ENCODE measurements at regions not wholly inside any gene's neighbourhood (a gene's known extent, or its start where the extent isn't known, plus 50 kb on each side); places are given as distances from the start of the nearest gene placed in this dataset.

DNA sequence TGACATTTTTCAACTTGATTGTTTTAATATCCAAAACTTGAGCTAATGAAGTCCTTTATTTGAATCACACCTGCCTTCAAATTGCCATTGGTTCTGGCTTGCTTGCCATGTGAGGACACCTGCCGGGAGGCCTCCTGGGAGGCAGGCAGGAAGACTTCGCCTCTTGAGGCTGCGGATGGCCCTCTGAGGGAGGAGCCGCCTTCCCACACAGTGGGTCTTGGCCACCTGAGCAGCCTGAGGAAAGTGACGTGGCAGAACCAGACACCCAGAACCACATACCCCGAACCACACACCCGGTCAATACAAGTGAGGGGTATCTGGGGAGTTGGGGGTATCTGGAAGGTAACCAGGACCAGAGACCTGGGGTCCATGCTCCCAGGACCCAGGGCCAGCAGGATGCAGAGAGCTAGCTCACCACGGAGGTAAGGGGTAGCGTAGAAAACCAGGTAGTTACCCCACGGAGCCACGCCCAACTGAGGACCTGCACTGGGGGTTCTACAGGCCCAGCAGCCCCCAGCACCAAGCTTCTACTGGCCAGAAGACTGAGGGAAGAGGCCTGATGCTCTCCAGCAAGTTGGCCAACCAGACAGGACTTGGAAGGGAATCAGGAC is 300.5 kb downstream of the TCERG1L start:
- H3K36me3 ChIP-seq (ENCODE audit: control insufficient read depth, insufficient read depth, low read length) = no peaks in the 10 kb centered on the region
- no peak overlapping the region for H3K4me3 ChIP-seq (ENCODE audit: low read depth, low read length)
- H3K27me3 ChIP-seq (ENCODE audit: control insufficient read depth, insufficient read depth, low read length) = no peaks in the 10 kb centered on the region
- DNase-seq (ENCODE audit: low read depth) = no peak
- TF ChIP-seq, protein P1, sequence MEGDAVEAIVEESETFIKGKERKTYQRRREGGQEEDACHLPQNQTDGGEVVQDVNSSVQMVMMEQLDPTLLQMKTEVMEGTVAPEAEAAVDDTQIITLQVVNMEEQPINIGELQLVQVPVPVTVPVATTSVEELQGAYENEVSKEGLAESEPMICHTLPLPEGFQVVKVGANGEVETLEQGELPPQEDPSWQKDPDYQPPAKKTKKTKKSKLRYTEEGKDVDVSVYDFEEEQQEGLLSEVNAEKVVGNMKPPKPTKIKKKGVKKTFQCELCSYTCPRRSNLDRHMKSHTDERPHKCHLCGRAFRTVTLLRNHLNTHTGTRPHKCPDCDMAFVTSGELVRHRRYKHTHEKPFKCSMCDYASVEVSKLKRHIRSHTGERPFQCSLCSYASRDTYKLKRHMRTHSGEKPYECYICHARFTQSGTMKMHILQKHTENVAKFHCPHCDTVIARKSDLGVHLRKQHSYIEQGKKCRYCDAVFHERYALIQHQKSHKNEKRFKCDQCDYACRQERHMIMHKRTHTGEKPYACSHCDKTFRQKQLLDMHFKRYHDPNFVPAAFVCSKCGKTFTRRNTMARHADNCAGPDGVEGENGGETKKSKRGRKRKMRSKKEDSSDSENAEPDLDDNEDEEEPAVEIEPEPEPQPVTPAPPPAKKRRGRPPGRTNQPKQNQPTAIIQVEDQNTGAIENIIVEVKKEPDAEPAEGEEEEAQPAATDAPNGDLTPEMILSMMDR (IDR thresholded peaks at IDR 0.05; ENCODE audit: insufficient read depth, low read length, poor library complexity, severe bottlenecking) = no peak

DNA sequence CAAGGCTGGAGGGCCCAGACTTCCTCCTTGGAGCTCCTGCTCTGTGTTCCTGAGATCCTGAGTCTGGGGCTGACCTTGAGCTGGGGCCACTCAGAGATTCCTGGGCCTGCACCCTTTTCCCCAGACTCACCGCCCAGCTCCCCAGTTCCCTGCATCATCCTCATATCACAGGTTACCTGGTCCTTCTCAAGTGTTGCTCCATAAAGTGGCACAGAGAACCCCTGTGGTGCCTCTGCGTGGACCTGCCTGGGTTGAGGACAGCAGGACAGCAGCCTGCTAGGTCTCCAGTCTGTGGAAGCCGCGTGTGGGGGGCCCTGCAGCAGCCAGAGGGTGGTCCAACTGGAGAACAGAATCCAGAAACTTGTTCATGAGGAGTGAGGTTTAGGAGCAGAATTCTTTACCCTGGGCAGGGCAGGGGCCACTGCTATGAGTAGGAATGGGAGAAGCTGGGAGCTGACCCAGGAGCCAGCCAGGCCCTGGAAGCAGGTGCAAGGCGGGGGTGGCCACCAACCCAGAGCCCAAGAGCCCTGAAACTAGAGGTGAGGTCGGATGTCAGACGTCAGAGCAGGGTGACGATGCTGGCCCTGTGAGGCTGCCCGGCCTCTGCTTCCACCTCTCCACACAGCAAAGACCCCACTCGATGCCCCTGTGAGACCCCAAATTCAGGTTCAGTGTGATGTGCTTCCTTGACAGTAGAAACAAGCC is 299.4 kb downstream of the TCERG1L start:
- Histone ChIP-seq H3K36me3 (ENCODE audit: control insufficient read depth, insufficient read depth, low read length) (no peaks in the 10 kb centered on the region), H3K27me3 (ENCODE audit: control insufficient read depth, insufficient read depth, low read length) (no peaks in the 10 kb centered on the region), H3K4me3 (ENCODE audit: low read depth, low read length) (no peak overlapping the region)
- TF ChIP-seq, protein P1 (IDR thresholded peaks at IDR 0.05; ENCODE audit: insufficient read depth, low read length, poor library complexity, severe bottlenecking) = no peak
- no peak for DNase-seq (ENCODE audit: low read depth)

- H3K27me3 ChIP-seq (ENCODE audit: control insufficient read depth, insufficient read depth, low read length) = no peaks in the 10 kb centered on the region
- TF ChIP-seq, protein P1 (IDR thresholded peaks at IDR 0.05; ENCODE audit: insufficient read depth, low read length, poor library complexity, severe bottlenecking) = no peak
- H3K36me3 ChIP-seq (ENCODE audit: control insufficient read depth, insufficient read depth, low read length) = no peaks in the 10 kb centered on the region
- no peak for DNase-seq (ENCODE audit: low read depth)
- no peak overlapping the region for H3K4me3 ChIP-seq (ENCODE audit: low read depth, low read length)
These were observed 298.9 kb downstream of the TCERG1L start for GRCh38 chr10:131012641-131012985.

GRCh38 chr10:131013281-131013912 is 298.1 kb downstream of the TCERG1L start:
- DNase-seq (ENCODE audit: low read depth) = no peak
- TF ChIP-seq, protein P1 (IDR thresholded peaks at IDR 0.05; ENCODE audit: insufficient read depth, low read length, poor library complexity, severe bottlenecking) = no peak
- no peaks in the 10 kb centered on the region for H3K27me3 ChIP-seq (ENCODE audit: control insufficient read depth, insufficient read depth, low read length)
- H3K36me3 ChIP-seq (ENCODE audit: control insufficient read depth, insufficient read depth, low read length) = no peaks in the 10 kb centered on the region
- H3K4me3 ChIP-seq (ENCODE audit: low read depth, low read length) = no peak overlapping the region

GRCh38 chr10:131014271-131014670 is 297.2 kb downstream of the TCERG1L start:
- TF ChIP-seq, protein P1 (IDR thresholded peaks at IDR 0.05; ENCODE audit: insufficient read depth, low read length, poor library complexity, severe bottlenecking) = no peak
- no peaks in the 10 kb centered on the region for H3K27me3 ChIP-seq (ENCODE audit: control insufficient read depth, insufficient read depth, low read length)
- H3K4me3 ChIP-seq (ENCODE audit: low read depth, low read length) = no peak overlapping the region
- DNase-seq (ENCODE audit: low read depth) = no peak
- no peaks in the 10 kb centered on the region for H3K36me3 ChIP-seq (ENCODE audit: control insufficient read depth, insufficient read depth, low read length)
